ENCODE measurements at regions not wholly inside any gene's neighbourhood (a gene's known extent, or its start where the extent isn't known, plus 50 kb on each side); places are given as distances from the start of the nearest gene placed in this dataset.

- Histone ChIP-seq H2BK120ac (replicated peaks; ENCODE audit: low read depth, low read length) (no peak overlapping the region), H3K79me1 (ENCODE audit: low read depth, low read length) (no peaks in the 10 kb centered on the region), H3K23me2 (ENCODE audit: low read depth, low read length) (no peaks in the 10 kb centered on the region), H4K20me1 (replicated peaks in 1 of 2; ENCODE audit: control insufficient read depth in 1 of 2, insufficient read depth in 2 of 2, low read length in 2 of 2) (no peaks in the 10 kb centered on the region), H3K79me2 (ENCODE audit: control insufficient read depth in 1 of 2, insufficient read depth in 2 of 2, low read length in 2 of 2) (no peaks in the 10 kb centered on the region), H3K4me1 (replicated peaks in 1 of 4; ENCODE audit: control insufficient read depth in 3 of 4, insufficient read depth in 4 of 4, low read length in 3 of 4) (no peaks in the 10 kb centered on the region), H4K91ac (replicated peaks; ENCODE audit: insufficient read length, low read length) (no peak overlapping the region), H2AK5ac (ENCODE audit: low read depth, low read length) (no peak overlapping the region), H2BK12ac (ENCODE audit: low read depth, low read length) (no peak overlapping the region), H2AFZ (ENCODE audit: low read length) (no peak overlapping the region), H2BK15ac (ENCODE audit: low read length) (no peak overlapping the region), H3K9ac (replicated peaks in 1 of 4; ENCODE audit: extremely low read depth in 1 of 4, low read depth in 3 of 4, low read length in 3 of 4) (no peak overlapping the region), H3K56ac (replicated peaks; ENCODE audit: insufficient read length, low read depth, low read length) (no peak overlapping the region), H3K27me3 (replicated peaks in 1 of 4; ENCODE audit: control insufficient read depth in 3 of 4, extremely low read depth in 1 of 4, insufficient read depth in 3 of 4, low read length in 3 of 4) (peaks cover 0 to 1% (median 0%) of the 10 kb centered on the region in 4 experiments; a peak in 1 of 7 replicates), H2BK5ac (ENCODE audit: low read depth, low read length) (no peak overlapping the region), H3K4ac (replicated peaks; ENCODE audit: insufficient read length, low read depth, low read length) (no peak overlapping the region), H4K5ac (ENCODE audit: insufficient read length, low read depth, low read length) (no peak overlapping the region), H3K36me3 (ENCODE audit: control insufficient read depth in 2 of 4, insufficient read depth in 4 of 4, low read length in 3 of 4) (no peaks in the 10 kb centered on the region), H3K4me3 (ENCODE audit: extremely low read depth in 1 of 4, insufficient read depth in 2 of 4, low read depth in 3 of 4, low read length in 4 of 4) (no peak overlapping the region), H3K9me3 (ENCODE audit: insufficient read depth in 2 of 2, low read depth in 1 of 2, low read length in 1 of 2) (no peaks in the 10 kb centered on the region), H3K18ac (ENCODE audit: extremely low read depth, low read length) (no peak overlapping the region), H3K23ac (ENCODE audit: insufficient read length) (no peak overlapping the region), H3K14ac (ENCODE audit: insufficient read length) (no peak overlapping the region), H3K27ac (ENCODE audit: low read depth, low read length) (no peak overlapping the region), H3K4me2 (ENCODE audit: insufficient read depth in 1 of 2, low read depth in 2 of 2, low read length in 2 of 2) (no peak overlapping the region), H2BK20ac (ENCODE audit: low read length) (no peak overlapping the region), H4K8ac (ENCODE audit: extremely low read depth, insufficient read depth, low read length) (no peak overlapping the region)
- POLR2A ChIA-PET (ENCODE audit: partially characterized antibody), result no interaction called here
- DNase-seq (ENCODE audit: low read depth in 1 of 2, low spot score in 2 of 2) (no peak), FAIRE-seq (no peak)
- WGBS, 2 experiments (ENCODE audit: extremely low coverage in 1 of 2, insufficient coverage in 1 of 2, insufficient read length in 1 of 2, insufficient replicate concordance in 2 of 2, low coverage in 1 of 2, low lambda C conversion rate in 2 of 2, missing lambda C conversion rate in 1 of 2), result 88% methylated on average over 1 of the region's 1 CpG; no CpG with 5 or more reads in 1 of the 2 experiments
- CTCF ChIA-PET (ENCODE audit: partially characterized antibody), result no interaction called here
- TF ChIP-seq CTBP2 (IDR thresholded peaks at IDR 0.05; ENCODE audit: borderline replicate concordance, insufficient read depth, insufficient read length, low read length) (no peak), RBBP5 (IDR thresholded peaks at IDR 0.05; ENCODE audit: borderline replicate concordance, low read depth, low read length) (no peak), KDM5A (IDR thresholded peaks at IDR 0.05; ENCODE audit: low read length) (no peak)
Measured at GRCh38 chr12:17884581-17884980, 205.4 kb downstream of the RERGL start.

Measured in H1 (cell line).